Mesodermal cell (in vitro differentiated cells): ENCODE measurements at regions not wholly inside any gene's neighbourhood (a gene's known extent, or its start where the extent isn't known, plus 50 kb on each side); places are given as distances from the start of the nearest gene placed in this dataset.

Experiments
- H3K27ac ChIP-seq: 2 replicates; pipeline ENCODE4 v1.7.0; 2013; ENCODE audit warnings: mild to moderate bottlenecking, low read depth, low read length, moderate library complexity; ENCODE audit not compliant: severe bottlenecking
- H3K36me3 ChIP-seq: 2 replicates; pipeline ENCODE4 v1.7.1; 2013; ENCODE audit warnings: mild to moderate bottlenecking, low read length, moderate library complexity; ENCODE audit not compliant: control insufficient read depth, insufficient read depth
- H3K4me1 ChIP-seq: one replicate; pipeline ENCODE4 v1.7.1; 2013; ENCODE audit warnings: mild to moderate bottlenecking, low read length; ENCODE audit not compliant: insufficient read depth, control insufficient read depth, poor library complexity, severe bottlenecking
- H3K4me3 ChIP-seq: 2 replicates; pipeline ENCODE4 v1.7.0; 2013; ENCODE audit warnings: low read length, control low read depth, mild to moderate bottlenecking; ENCODE audit not compliant: insufficient read depth, poor library complexity, severe bottlenecking; ENCODE audit errors: extremely low read depth
- H3K9me3 ChIP-seq: 2 replicates; pipeline ENCODE4 v1.7.1; 2013; ENCODE audit warnings: mild to moderate bottlenecking, low read length, moderate library complexity; ENCODE audit not compliant: control insufficient read depth
- WGBS, 2 experiments: methylation state at CpG; one replicate each; pipeline ENCODE4 v1.1.5; 2013; ENCODE audit warnings: missing lambda C conversion rate in 2 of 2; ENCODE audit not compliant: insufficient coverage in 2 of 2; 5-methylcytosine and 5-hydroxymethylcytosine counted together

- peaks cover 4% of the 10 kb centered on the region for H3K4me1 ChIP-seq
- no peak overlapping the region for H3K4me3 ChIP-seq
- peaks cover 4% of the 10 kb centered on the region for H3K9me3 ChIP-seq
- H3K36me3 ChIP-seq, result no peaks in the 10 kb centered on the region
- H3K27ac ChIP-seq, result peak overlapping the region; percentile 16
- 81 to 90% methylated on average over 4 of the region's 7 CpGs for WGBS, 2 experiments
These were observed 381.0 kb downstream of the MAFB start for GRCh38 chr20:40307997-40308396.

DNA sequence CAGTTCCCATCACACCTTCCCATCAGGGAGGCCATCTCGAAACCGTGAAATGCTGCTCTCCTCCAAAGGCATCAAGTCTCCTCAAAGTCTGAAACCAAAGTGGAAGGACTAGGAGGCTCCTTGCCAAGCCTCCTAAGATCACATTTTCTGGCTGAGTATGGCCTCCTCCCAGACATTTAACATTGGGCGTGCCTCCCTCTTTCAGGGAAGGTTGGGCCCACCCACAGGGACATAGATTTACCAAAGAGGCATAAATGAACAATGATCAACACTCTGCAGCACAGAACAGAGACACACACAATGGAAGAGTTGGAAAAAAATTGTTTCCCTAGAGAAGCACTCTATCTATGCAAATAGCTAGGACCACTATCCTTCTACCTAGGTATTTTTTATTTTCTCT is 381.8 kb downstream of the MAFB start:
- H3K4me3 ChIP-seq, result no peak overlapping the region
- peaks cover 4% of the 10 kb centered on the region for H3K9me3 ChIP-seq
- no peaks in the 10 kb centered on the region for H3K36me3 ChIP-seq
- 79% methylated on average over 3 of the region's 3 CpGs; no CpG with 5 or more reads in 1 of the 2 experiments for WGBS, 2 experiments
- H3K4me1 ChIP-seq, result peaks cover 4% of the 10 kb centered on the region
- no peak overlapping the region for H3K27ac ChIP-seq

- Histone ChIP-seq H3K4me1 (peaks cover 4% of the 10 kb centered on the region), H3K27ac (no peak overlapping the region), H3K9me3 (no peaks in the 10 kb centered on the region), H3K36me3 (no peaks in the 10 kb centered on the region), H3K4me3 (no peak overlapping the region)
- WGBS, 2 experiments, result 88 to 90% methylated on average over 2 of the region's 2 CpGs
These were observed 383.7 kb downstream of the MAFB start for GRCh38 chr20:40305303-40305702.

GRCh38 chr20:40304119-40304613 is 384.9 kb downstream of the MAFB start:
- Histone ChIP-seq H3K4me1 (peaks cover 4% of the 10 kb centered on the region), H3K27ac (no peak overlapping the region), H3K9me3 (no peaks in the 10 kb centered on the region), H3K4me3 (no peak overlapping the region), H3K36me3 (no peaks in the 10 kb centered on the region)
- 46 to 65% methylated on average over 4 to 5 of the region's 5 CpGs for WGBS, 2 experiments

DNA sequence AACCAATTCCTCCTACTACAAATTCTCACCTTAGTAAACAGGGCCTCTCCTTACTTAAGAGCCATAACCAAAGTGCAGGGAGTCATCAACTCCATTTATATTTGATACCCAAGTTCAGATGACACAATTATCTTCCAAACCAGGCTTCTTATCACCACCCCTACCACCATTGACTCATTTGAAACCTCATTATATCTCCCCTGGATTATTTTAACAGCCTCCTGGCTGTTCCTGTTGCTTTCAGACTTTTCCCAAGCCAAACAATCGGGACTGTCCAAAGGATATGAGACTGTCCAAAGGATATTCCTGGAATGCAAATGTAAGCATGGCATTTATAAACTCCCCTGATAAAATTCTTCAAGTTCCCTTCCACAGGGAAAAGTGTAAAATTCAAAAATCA is 394.3 kb downstream of the MAFB start:
- H3K9me3 ChIP-seq, result no peaks in the 10 kb centered on the region
- H3K36me3 ChIP-seq, result no peaks in the 10 kb centered on the region
- H3K4me1 ChIP-seq, result no peaks in the 10 kb centered on the region
- no peak overlapping the region for H3K4me3 ChIP-seq
- no CpG with 5 or more reads among the region's 1 CpG for WGBS, 2 experiments
- no peak overlapping the region for H3K27ac ChIP-seq

- no peaks in the 10 kb centered on the region for H3K4me1 ChIP-seq
- no peaks in the 10 kb centered on the region for H3K36me3 ChIP-seq
- no peak overlapping the region for H3K4me3 ChIP-seq
- 74 to 94% methylated on average over 4 to 6 of the region's 6 CpGs for WGBS, 2 experiments
- no peak overlapping the region for H3K27ac ChIP-seq
- H3K9me3 ChIP-seq, result no peaks in the 10 kb centered on the region
These were observed 394.9 kb downstream of the MAFB start for GRCh38 chr20:40294175-40294574.

DNA sequence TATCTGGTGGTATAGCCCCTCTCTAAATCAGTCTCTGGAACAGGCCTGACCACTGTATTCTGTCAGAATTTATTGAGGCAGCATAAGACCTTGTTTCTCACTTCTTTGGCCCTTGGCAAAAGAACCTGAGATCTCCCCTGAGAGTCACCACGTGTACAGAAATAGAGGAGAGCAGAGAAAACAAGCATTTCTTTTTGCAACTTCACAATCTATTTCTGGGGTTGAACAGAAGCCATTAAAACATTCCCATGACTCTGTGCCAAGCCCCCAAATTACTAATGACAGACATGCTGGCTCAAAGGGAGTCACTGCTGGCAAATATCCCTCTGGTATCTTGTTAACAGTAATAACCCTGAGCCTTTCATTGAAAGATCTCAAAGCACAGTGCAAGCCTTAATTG is 395.3 kb downstream of the MAFB start:
- Histone ChIP-seq H3K9me3 (no peaks in the 10 kb centered on the region), H3K4me1 (no peaks in the 10 kb centered on the region), H3K36me3 (no peaks in the 10 kb centered on the region), H3K4me3 (no peak overlapping the region), H3K27ac (peak overlapping the region; percentile 26)
- 86% methylated on average over 1 of the region's 1 CpG; no CpG with 5 or more reads in 1 of the 2 experiments for WGBS, 2 experiments

DNA sequence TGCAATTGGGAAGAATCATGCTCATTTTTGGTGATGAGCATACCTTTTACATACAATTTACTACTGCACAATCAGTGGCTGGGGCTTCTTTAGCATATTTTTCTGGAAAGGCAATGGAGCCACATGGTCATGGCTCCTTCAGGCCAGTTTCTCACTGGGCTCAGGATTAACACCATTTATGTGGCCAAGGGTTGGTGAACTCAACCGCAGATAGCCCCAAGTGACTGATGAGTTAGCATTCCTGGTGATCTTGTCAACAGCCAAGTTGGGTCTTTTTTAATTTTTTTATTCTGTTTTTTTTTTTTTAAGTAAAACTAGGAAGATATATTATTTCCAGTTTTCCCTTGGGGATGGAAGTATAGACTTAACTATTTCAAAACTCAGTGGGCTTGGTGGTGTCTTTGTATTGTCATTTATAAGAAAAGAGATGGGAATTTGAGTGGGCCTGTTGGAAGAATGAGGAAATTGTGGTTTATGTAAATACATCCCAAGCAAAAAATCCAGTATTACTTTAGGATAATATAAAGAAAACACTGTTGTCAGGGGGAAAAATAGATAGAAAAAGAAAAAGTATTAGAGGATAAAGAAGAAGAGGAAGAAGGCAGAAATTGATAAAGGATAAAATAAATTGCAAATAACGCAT is 397.4 kb downstream of the MAFB start:
- no peaks in the 10 kb centered on the region for H3K4me1 ChIP-seq
- H3K36me3 ChIP-seq, result no peaks in the 10 kb centered on the region
- no peak overlapping the region for H3K27ac ChIP-seq
- H3K9me3 ChIP-seq, result no peaks in the 10 kb centered on the region
- whole genome bisulfite sequencing, 2 experiments, result no CpG with 5 or more reads among the region's 2 CpGs
- no peak overlapping the region for H3K4me3 ChIP-seq

- H3K36me3 ChIP-seq, result no peaks in the 10 kb centered on the region
- H3K4me3 ChIP-seq, result no peak overlapping the region
- no peak overlapping the region for H3K27ac ChIP-seq
- no peaks in the 10 kb centered on the region for H3K9me3 ChIP-seq
- H3K4me1 ChIP-seq, result no peaks in the 10 kb centered on the region
- WGBS, 2 experiments, result 90 to 95% methylated on average over 2 of the region's 2 CpGs
These were observed 401.4 kb downstream of the MAFB start for GRCh38 chr20:40287683-40288082.

DNA sequence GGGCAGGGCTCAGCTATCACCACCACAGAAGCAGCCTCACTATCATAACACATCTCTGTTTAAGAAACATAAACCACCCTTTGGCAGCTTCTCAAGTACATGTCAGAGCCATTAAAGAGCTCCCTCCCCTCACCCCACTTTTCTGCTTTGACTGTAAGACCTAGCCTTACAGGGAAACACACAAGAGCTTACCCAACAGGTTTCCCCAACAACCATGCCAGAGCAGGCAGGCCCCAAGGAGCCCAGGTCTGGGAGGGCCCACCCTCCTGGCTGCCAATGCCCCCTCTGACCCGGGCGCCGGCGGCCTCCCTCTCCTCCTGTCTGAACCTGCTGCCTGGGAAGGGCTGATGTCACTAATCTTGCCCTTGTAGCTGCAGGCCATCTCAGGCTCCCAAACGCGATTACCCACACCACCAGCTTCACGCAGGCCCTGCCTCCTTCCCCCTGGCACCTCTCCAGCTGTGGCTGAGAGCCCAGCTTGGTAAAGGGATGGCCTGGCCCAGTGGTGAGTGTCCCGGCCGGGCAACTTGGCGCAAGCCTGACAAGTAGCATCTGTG is 402.0 kb downstream of the MAFB start:
- H3K4me3 ChIP-seq, result no peak overlapping the region
- WGBS, 2 experiments, result 94 to 96% methylated on average over 3 to 10 of the region's 10 CpGs

GRCh38 chr20:40284611-40285010 is 404.4 kb downstream of the MAFB start:
- no peak overlapping the region for H3K4me3 ChIP-seq
- H3K27ac ChIP-seq, result no peak overlapping the region
- no peaks in the 10 kb centered on the region for H3K9me3 ChIP-seq
- WGBS, 2 experiments, result 92% methylated on average over 2 of the region's 2 CpGs; no CpG with 5 or more reads in 1 of the 2 experiments
- H3K4me1 ChIP-seq, result peaks cover 5% of the 10 kb centered on the region
- no peaks in the 10 kb centered on the region for H3K36me3 ChIP-seq

More for the DNA sequence above, 402.0 kb downstream of the MAFB start:
- Histone ChIP-seq H3K4me1 (no peaks in the 10 kb centered on the region), H3K36me3 (no peaks in the 10 kb centered on the region), H3K9me3 (no peaks in the 10 kb centered on the region), H3K27ac (no peak overlapping the region)
